IMR-90 (cell line): ENCODE measurements at regions not wholly inside any gene's neighbourhood (a gene's known extent, or its start where the extent isn't known, plus 50 kb on each side); places are given as distances from the start of the nearest gene placed in this dataset.

ENCODE experiments used
- ATAC-seq: fragments of 200-7000 bp; cut with Tn5 transposase; 2 replicates; pipeline ENCODE4 v1.9.1; 2020; ENCODE audit warnings: low read depth, mild to moderate bottlenecking, moderate library complexity
- BruUV-seq: library from RNA; stranded (reverse); fragments of 400-500 nt; replicated peaks from 2 replicates; lab custom pipeline; 2021; lab: Mats Ljungman, UMichigan
- CTCF ChIA-PET: fragments of 300-600 bp; formaldehyde crosslinking; extraction: SDS; loops from one replicate; lab custom pipeline; 2021; ENCODE audit warnings: antibody characterized with exemption; lab: Yijun Ruan, JAX
- POLR2A ChIA-PET: fragments of 300-600 bp; sonication (Branson Sonifier 250); formaldehyde crosslinking; loops from one replicate; lab custom pipeline; 2022; ENCODE audit warnings: antibody characterized with exemption; ENCODE audit not compliant: unreplicated experiment; lab: Charles Lee
- DNase-seq: peaks from one replicate; pipeline ENCODE4 v3.0.0; 2013
- H2AFZ ChIP-seq: replicated peaks from 2 replicates; pipeline ENCODE3; 2013; ENCODE audit warnings: low read length, mild to moderate bottlenecking; ENCODE audit not compliant: poor library complexity
- H2AK5ac ChIP-seq: 2 replicates; pipeline ENCODE4 v1.6.1; 2013; ENCODE audit warnings: low read depth, low read length, inconsistent platforms
- H2AK9ac ChIP-seq: replicated peaks from 2 replicates; pipeline ENCODE3; 2013; ENCODE audit warnings: mild to moderate bottlenecking, low read depth, low read length, moderate library complexity; ENCODE audit not compliant: poor library complexity
- H2BK120ac ChIP-seq: 2 replicates; pipeline ENCODE4 v1.6.1; 2013; ENCODE audit warnings: low read depth, low read length, inconsistent platforms
- H2BK15ac ChIP-seq: 3 replicates; pipeline ENCODE4 v1.6.1; 2013; ENCODE audit warnings: low read depth, low read length, inconsistent platforms
- H2BK20ac ChIP-seq: 2 replicates; pipeline ENCODE4 v1.6.1; 2013; ENCODE audit warnings: low read depth, mild to moderate bottlenecking, inconsistent platforms, low read length, moderate library complexity
- H2BK5ac ChIP-seq: 2 replicates; pipeline ENCODE4 v1.6.1; 2013; ENCODE audit warnings: mild to moderate bottlenecking, low read depth, low read length, inconsistent platforms; ENCODE audit not compliant: poor library complexity, severe bottlenecking
- H3K14ac ChIP-seq: replicated peaks from 2 replicates; pipeline ENCODE4 v1.6.1; 2013; ENCODE audit warnings: low read depth, low read length, inconsistent platforms
- H3K18ac ChIP-seq: 2 replicates; pipeline ENCODE4 v1.6.1; 2013; ENCODE audit warnings: low read depth, low read length, control low read depth
- H3K23ac ChIP-seq: 2 replicates; pipeline ENCODE4 v1.6.1; 2013; ENCODE audit warnings: low read depth, low read length, inconsistent platforms
- H3K27ac ChIP-seq: 2 replicates; pipeline ENCODE4 v1.5.1; 2013; ENCODE audit warnings: mild to moderate bottlenecking, control low read depth, low read length; ENCODE audit not compliant: insufficient read depth
- H3K27me3 ChIP-seq: 2 replicates; pipeline ENCODE4 v1.6.1; 2013; ENCODE audit warnings: low read length; ENCODE audit not compliant: control insufficient read depth, insufficient read depth
- H3K36me3 ChIP-seq: 2 replicates; pipeline ENCODE4 v1.6.1; 2013; ENCODE audit warnings: low read length, mixed read lengths; ENCODE audit not compliant: control insufficient read depth, insufficient read depth
- H3K4ac ChIP-seq: 2 replicates; pipeline ENCODE4 v1.6.1; 2013; ENCODE audit warnings: low read depth, low read length, inconsistent platforms
- H3K4me1 ChIP-seq: 2 replicates; pipeline ENCODE4 v1.6.1; 2013; ENCODE audit warnings: low read length, mixed read lengths; ENCODE audit not compliant: control insufficient read depth, insufficient read depth
- H3K4me2 ChIP-seq: 2 replicates; pipeline ENCODE4 v1.6.1; 2013; ENCODE audit warnings: low read depth, mild to moderate bottlenecking, control low read depth, low read length, moderate library complexity
- H3K4me3 ChIP-seq: 2 replicates; pipeline ENCODE4 v1.5.1; 2013; ENCODE audit warnings: low read depth, mild to moderate bottlenecking, control low read depth, low read length, moderate library complexity; ENCODE audit not compliant: insufficient read depth
- H3K56ac ChIP-seq: 2 replicates; pipeline ENCODE4 v1.6.1; 2013; ENCODE audit warnings: low read length, inconsistent platforms; ENCODE audit not compliant: insufficient read depth; ENCODE audit errors: extremely low read depth
- H3K79me1 ChIP-seq, 2 experiments: 2 replicates each; pipeline ENCODE4 v1.6.1; 2013; ENCODE audit warnings: low read length in 2 of 2, inconsistent platforms in 1 of 2, low read depth in 1 of 2
- H3K9ac ChIP-seq: 2 replicates; pipeline ENCODE4 v1.6.1; 2013; ENCODE audit warnings: low read depth, low read length, control low read depth
- H3K9me1 ChIP-seq: 2 replicates; pipeline ENCODE4 v1.6.1; 2013; ENCODE audit warnings: low read length, inconsistent platforms; ENCODE audit not compliant: insufficient read depth
- H3K9me3 ChIP-seq: 2 replicates; pipeline ENCODE4 v1.6.1; 2013; ENCODE audit warnings: low read length; ENCODE audit not compliant: control insufficient read depth, insufficient read depth
- H4K20me1 ChIP-seq: 2 replicates; pipeline ENCODE4 v1.6.1; 2013; ENCODE audit warnings: low read length, inconsistent platforms; ENCODE audit not compliant: insufficient read depth
- H4K5ac ChIP-seq: 2 replicates; pipeline ENCODE4 v1.6.1; 2013; ENCODE audit warnings: mild to moderate bottlenecking, low read depth, low read length, control low read depth
- H4K8ac ChIP-seq, 2 experiments: 2 replicates each; pipeline ENCODE4 v1.6.1; 2013; ENCODE audit warnings: low read depth in 2 of 2, low read length in 2 of 2, control low read depth in 1 of 2, inconsistent platforms in 1 of 2
- H4K91ac ChIP-seq: 2 replicates; pipeline ENCODE4 v1.6.1; 2013; ENCODE audit warnings: low read depth, low read length, inconsistent platforms; ENCODE audit not compliant: insufficient read depth
- BHLHE40 ChIP-seq: fragments of 150-350 bp; IDR thresholded peaks from 2 replicates; pipeline ENCODE4 v1.6.1; 2016; ENCODE audit warnings: mild to moderate bottlenecking, low read depth, low read length
- CEBPB ChIP-seq: IDR thresholded peaks from 2 replicates; pipeline ENCODE4 v1.6.1; 2012; ENCODE audit warnings: low read depth, low read length, improper control_type of control experiment
- CHD1 ChIP-seq: IDR thresholded peaks from 2 replicates; pipeline ENCODE4 v1.6.1; 2012; ENCODE audit warnings: low read depth, low read length, improper control_type of control experiment
- MAFK ChIP-seq: IDR thresholded peaks from 2 replicates; pipeline ENCODE4 v1.6.1; 2012; ENCODE audit warnings: low read depth, low read length, improper control_type of control experiment
- MAZ ChIP-seq: IDR thresholded peaks from 2 replicates; pipeline ENCODE4 v1.6.1; 2012; ENCODE audit warnings: low read depth, mild to moderate bottlenecking, low read length, improper control_type of control experiment, moderate library complexity, borderline replicate concordance
- MXI1 ChIP-seq: IDR thresholded peaks from 2 replicates; pipeline ENCODE4 v1.6.1; 2012; ENCODE audit warnings: low read depth, mild to moderate bottlenecking, low read length, moderate library complexity, borderline replicate concordance
- NFE2L2 ChIP-seq: fragments of 150-350 bp; IDR thresholded peaks from 2 replicates; pipeline ENCODE4 v1.6.1; 2016; ENCODE audit warnings: low read depth, mild to moderate bottlenecking, low read length
- POLR2A ChIP-seq: IDR thresholded peaks from 2 replicates; pipeline ENCODE4 v1.6.1; 2012; ENCODE audit warnings: mild to moderate bottlenecking, low read depth, low read length
- RCOR1 ChIP-seq: IDR thresholded peaks from 2 replicates; pipeline ENCODE4 v1.6.1; 2012; ENCODE audit warnings: mild to moderate bottlenecking, low read length, improper control_type of control experiment; ENCODE audit not compliant: insufficient replicate concordance
- WGBS, 2 experiments: methylation state at CpG; one replicate each; pipeline versions ENCODE4 v1.1.5 to v1.1.7; 2013; ENCODE audit warnings: missing lambda C conversion rate in 2 of 2; ENCODE audit not compliant: insufficient read length in 1 of 2; ENCODE audit errors: extremely low coverage in 2 of 2; 5-methylcytosine and 5-hydroxymethylcytosine counted together
- dilution Hi-C: fragments of 300-500 bp; cut with HindIII; formaldehyde crosslinking; loops from one replicate; pipeline ENCODE4 v1.14.3; 2018; ENCODE audit warnings: low sequenced_read_pairs; ENCODE audit not compliant: unreplicated experiment
- in situ Hi-C: fragments of 300-500 bp; cut with MboI; formaldehyde crosslinking; loops from 3 replicates; pipeline ENCODE4 v1.14.3; 2019; ENCODE audit warnings: low sequenced_read_pairs, inconsistent platforms, mixed read lengths
- intact Hi-C: fragments of 100-400 bp; cut with micrococcal nuclease; formaldehyde crosslinking; loops from 2 replicates; pipeline ENCODE4 v1.10.0; 2022

DNA sequence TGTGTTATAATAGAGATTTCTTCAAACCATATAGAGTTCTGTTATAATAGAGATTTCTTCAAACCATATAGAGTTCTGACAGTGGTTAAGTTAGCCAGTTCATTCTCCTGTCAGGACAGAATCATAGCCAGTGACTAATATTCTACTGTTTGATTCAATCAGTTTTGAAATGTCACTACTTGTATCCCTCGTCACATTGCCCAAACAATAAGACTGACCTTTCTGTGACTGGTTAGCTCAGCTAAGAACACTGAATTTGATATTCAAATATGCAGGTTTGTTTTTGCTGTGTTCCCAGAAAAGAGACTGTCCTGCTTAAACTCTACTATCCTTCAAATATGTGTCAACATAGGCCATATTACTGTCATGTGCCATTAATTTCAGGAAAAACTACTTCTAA, 74.4 kb downstream of the ALG10B start:
- no peaks in the 10 kb centered on the region for H3K9me3 ChIP-seq
- no peak overlapping the region for H2BK15ac ChIP-seq
- H3K9me1 ChIP-seq, result no peaks in the 10 kb centered on the region
- no peak overlapping the region for H3K18ac ChIP-seq
- H3K79me1 ChIP-seq, result no peaks in the 10 kb centered on the region
- no peak overlapping the region for H3K23ac ChIP-seq
- H2AK5ac ChIP-seq, result no peak overlapping the region
- no peaks in the 10 kb centered on the region for H3K27me3 ChIP-seq
- no peaks in the 10 kb centered on the region for H3K36me3 ChIP-seq
- ChIA-PET POLR2A (no interaction called here), CTCF (no interaction called here)
- H3K14ac ChIP-seq, result no peak overlapping the region
- no CpG with 5 or more reads among the region's 1 CpG for WGBS, 2 experiments
- no peak overlapping the region for H2BK20ac ChIP-seq
- no peak overlapping the region for H2BK5ac ChIP-seq
- no peak overlapping the region for H3K9ac ChIP-seq
- dilution Hi-C loops, result no loop called here
- ATAC-seq (no peak), DNase-seq (no peak)
- in situ Hi-C loops, result no loop called here
- H2BK120ac ChIP-seq, result no peak overlapping the region
- intact Hi-C loops, result no loop called here
- H4K8ac ChIP-seq, result no peak overlapping the region
- H3K4me2 ChIP-seq, result no peak overlapping the region
- no TSS peak for BruUV-seq
- TF ChIP-seq MXI1 (no peak), POLR2A (no peak), MAZ (no peak), CEBPB (no peak), CHD1 (no peak), RCOR1 (no peak), MAFK (no peak), NFE2L2 (no peak), BHLHE40 (no peak)
- no peak overlapping the region for H2AFZ ChIP-seq
- H4K91ac ChIP-seq, result no peak overlapping the region
- no peak overlapping the region for H3K4me3 ChIP-seq
- no peak overlapping the region for H4K5ac ChIP-seq
- no peak overlapping the region for H3K27ac ChIP-seq
- no peak overlapping the region for H3K4ac ChIP-seq
- no peak overlapping the region for H2AK9ac ChIP-seq
- H3K4me1 ChIP-seq, result no peaks in the 10 kb centered on the region
- no peak overlapping the region for H3K56ac ChIP-seq
- H4K20me1 ChIP-seq, result no peaks in the 10 kb centered on the region
